Choroid plexus epithelial cell (primary cell): ENCODE measurements at regions not wholly inside any gene's neighbourhood (a gene's known extent, or its start where the extent isn't known, plus 50 kb on each side); places are given as distances from the start of the nearest gene placed in this dataset.

ENCODE experiments used
- DNase-seq: peaks from one replicate; pipeline ENCODE4 v3.0.0-alpha.2; 2010; ENCODE audit warnings: low read depth
- H3K4me3 ChIP-seq: 2 replicates; pipeline ENCODE4 v1.5.1; 2011; ENCODE audit warnings: low read depth, mild to moderate bottlenecking, control low read depth, low read length, moderate library complexity
- CTCF ChIP-seq: conservative IDR thresholded peaks from 2 replicates; pipeline ENCODE4 v1.5.1; 2011; ENCODE audit warnings: low read depth, mild to moderate bottlenecking, control low read depth, inconsistent platforms, low read length, moderate library complexity

DNA sequence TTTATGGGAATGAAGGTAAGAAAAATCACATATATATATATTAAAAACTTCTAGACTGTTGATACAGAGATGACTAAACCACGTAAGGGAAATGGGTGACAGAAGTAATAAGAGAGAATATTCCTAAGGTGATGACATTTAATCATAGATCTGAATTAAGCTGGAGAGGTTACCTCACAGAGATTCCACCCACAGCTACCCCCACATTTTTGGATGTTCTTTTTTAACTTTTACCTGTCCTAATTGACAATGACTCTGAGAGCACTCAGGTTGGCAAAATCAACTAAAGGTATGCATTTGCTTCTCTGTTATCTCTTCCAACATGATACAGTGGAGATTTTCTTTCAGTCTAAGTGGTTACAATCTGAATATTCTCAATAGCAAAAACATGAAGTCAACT, 1280.6 kb downstream of the CDH11 start:
- H3K4me3 ChIP-seq, result no peak overlapping the region
- no peak for TF ChIP-seq CTCF
- no peak for DNase-seq

GRCh38 chr16:63830061-63830460, 1291.8 kb downstream of the CDH11 start:
- no peak overlapping the region for H3K4me3 ChIP-seq
- DNase-seq, result no peak
- TF ChIP-seq CTCF, result no peak

DNA sequence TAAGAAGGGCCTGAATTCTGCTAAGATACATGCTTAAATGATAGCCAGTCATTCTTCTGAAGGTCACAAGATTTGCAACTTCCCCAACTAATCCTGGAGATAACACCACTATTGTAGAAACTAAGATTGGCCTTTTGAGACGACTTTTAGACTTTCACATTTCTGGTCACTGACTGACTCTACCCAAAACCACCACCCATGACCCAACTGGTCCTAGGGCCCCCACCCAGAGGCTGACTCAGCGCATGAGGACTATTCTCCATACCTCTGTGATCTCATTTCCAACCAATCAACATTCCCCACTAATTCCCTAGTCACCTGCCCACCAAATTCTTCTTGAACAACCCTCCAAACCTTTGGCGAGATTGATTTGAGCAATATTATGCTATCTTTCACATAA, 1299.0 kb downstream of the CDH11 start:
- no peak for DNase-seq
- H3K4me3 ChIP-seq, result no peak overlapping the region

DNA sequence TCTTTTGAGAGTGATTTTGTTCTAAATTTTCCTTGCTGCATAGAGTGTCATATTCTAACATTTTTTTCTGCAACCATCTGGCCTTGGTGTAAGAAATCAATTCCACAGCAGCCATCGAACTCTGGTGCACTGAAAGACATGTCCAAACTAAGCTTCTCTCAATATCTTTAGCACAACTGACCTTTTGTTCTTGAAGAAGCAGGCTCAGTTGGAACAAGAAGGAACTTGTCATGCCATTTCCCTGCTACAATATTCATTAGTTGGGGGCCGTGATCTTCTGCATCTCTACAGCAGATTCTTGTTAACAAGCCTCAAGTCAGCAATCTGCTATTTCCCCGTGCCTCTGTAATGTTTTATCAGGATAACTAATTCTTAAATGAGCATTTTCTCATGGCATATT, 1305.6 kb downstream of the CDH11 start:
- DNase-seq, result no peak
- H3K4me3 ChIP-seq, result no peak overlapping the region
- no peak for TF ChIP-seq CTCF

More for the DNA sequence above, 1299.0 kb downstream of the CDH11 start:
- no peak for TF ChIP-seq CTCF

DNA sequence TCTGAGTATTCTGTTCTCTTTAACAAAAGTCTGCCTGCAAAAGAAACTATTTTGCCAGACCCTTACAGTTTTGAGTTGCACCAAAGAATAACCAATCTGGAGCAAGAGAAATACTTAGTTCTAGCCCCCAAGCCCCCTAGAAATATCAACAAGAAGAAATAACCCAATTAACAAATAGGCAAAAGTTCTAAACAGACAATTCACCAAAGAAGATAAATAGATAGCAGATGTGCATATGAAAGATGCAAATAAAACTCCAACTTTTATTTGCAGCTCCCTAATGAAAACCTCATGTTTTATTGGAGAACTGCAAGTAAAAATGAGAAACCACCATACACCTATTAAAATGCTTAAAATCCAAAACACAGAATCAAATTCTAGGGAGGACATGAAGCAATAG, 1308.0 kb downstream of the CDH11 start:
- TF ChIP-seq CTCF, result no peak
- H3K4me3 ChIP-seq, result no peak overlapping the region
- no peak for DNase-seq

DNA sequence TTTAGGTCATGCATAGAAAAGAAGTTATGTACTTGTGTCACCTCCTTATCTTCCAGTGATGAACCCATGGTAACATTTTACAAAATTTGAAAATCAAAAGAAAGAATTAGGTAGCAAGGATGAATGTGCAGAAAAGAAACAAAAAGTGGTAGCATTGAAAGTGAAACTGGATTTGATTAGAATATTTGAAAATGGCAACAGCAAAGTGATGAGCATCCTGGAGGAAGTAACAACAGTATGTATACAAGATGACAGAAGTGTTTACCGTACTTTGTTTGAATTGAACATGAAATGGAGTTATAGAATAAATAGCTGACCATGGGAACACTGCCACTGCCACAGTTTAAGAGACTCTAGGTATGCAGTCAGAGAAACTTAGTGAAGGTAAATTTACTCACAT, 1313.1 kb downstream of the CDH11 start:
- no peak overlapping the region for H3K4me3 ChIP-seq
- no peak for DNase-seq
- TF ChIP-seq CTCF, result no peak

DNA sequence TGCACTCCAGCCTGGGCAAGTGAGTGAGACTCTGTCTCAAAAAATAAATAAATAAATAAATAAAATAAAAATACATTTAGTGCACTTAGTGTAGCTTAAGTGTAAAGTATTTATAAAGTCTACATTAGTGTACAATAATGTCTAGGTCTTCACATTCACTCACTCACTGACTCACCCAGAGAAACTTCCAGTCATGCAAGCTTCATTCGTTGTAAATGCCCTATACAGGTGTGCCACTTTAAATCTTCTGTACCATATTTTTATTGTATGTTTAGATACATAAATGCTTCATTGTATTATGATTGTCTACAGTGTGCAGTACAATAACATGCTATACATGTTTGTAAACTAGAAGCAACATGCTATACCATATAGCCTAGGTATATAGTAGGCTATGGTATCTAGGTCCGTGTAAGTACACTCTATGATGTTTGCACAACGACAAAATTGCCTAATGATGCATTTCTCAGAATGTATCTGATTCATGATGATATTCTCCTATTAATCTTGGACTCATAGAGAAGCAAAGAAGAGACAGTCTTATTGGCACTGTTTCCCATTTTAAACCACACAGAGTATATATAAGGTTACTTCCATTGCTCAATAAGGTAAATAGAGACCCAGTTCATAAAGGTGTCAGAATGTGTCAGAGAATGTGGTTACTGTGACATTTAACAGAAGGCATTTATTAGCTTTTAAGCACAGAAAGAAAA, 1314.9 kb downstream of the CDH11 start:
- no peak for DNase-seq
- TF ChIP-seq CTCF, result no peak
- no peak overlapping the region for H3K4me3 ChIP-seq
